ENCODE measurements at regions not wholly inside any gene's neighbourhood (a gene's known extent, or its start where the extent isn't known, plus 50 kb on each side); places are given as distances from the start of the nearest gene placed in this dataset.

DNA sequence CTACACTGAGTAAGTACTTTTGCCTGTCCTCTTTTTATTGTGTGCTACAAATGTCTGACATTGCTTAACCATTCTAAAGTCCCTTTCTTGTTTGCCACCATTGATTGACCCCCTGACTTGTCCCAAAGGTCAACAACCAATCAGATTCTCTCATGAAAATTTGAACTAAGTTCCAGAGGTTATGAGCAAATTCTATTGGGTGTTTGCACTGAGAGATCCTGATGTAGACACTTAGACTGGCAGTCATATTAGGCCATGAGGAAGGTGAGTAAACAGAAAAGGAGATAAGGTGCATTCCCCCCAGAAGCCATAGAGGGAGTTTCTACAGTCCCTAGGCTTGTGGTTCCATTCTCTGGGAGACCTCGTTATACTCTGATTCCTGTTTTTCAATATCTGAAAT lies 101.3 kb upstream of the E2F8 start:
- TF ChIP-seq, protein P1, sequence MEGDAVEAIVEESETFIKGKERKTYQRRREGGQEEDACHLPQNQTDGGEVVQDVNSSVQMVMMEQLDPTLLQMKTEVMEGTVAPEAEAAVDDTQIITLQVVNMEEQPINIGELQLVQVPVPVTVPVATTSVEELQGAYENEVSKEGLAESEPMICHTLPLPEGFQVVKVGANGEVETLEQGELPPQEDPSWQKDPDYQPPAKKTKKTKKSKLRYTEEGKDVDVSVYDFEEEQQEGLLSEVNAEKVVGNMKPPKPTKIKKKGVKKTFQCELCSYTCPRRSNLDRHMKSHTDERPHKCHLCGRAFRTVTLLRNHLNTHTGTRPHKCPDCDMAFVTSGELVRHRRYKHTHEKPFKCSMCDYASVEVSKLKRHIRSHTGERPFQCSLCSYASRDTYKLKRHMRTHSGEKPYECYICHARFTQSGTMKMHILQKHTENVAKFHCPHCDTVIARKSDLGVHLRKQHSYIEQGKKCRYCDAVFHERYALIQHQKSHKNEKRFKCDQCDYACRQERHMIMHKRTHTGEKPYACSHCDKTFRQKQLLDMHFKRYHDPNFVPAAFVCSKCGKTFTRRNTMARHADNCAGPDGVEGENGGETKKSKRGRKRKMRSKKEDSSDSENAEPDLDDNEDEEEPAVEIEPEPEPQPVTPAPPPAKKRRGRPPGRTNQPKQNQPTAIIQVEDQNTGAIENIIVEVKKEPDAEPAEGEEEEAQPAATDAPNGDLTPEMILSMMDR (IDR thresholded peaks at IDR 0.05) = no peak
- TF ChIP-seq EP300 (IDR thresholded peaks at IDR 0.05) (no peak), POLR2A (IDR thresholded peaks at IDR 0.05) (no peak)
